Naive thymus-derived CD4-positive, alpha-beta T cell (primary cell): ENCODE measurements at regions not wholly inside any gene's neighbourhood (a gene's known extent, or its start where the extent isn't known, plus 50 kb on each side); places are given as distances from the start of the nearest gene placed in this dataset.

Experiments used
- ATAC-seq: fragments of 150-1000 bp; cut with Tn5 transposase; 2 replicates; pipeline ENCODE4 v1.10.0; 2021; ENCODE audit warnings: mild to moderate bottlenecking, moderate library complexity
- CTCF ChIA-PET: fragments of 350-600 bp; sonication (Branson Sonifier 250); formaldehyde crosslinking; loops from one replicate; lab custom pipeline; 2021; ENCODE audit warnings: antibody characterized with exemption; lab: Charles Lee
- POLR2A ChIA-PET: fragments of 350-600 bp; sonication (Branson Sonifier 250); formaldehyde crosslinking; loops from one replicate; lab custom pipeline; 2021; ENCODE audit warnings: antibody characterized with exemption, inconsistent platforms; lab: Charles Lee
- DNase-seq, 9 donors: peaks; one replicate each; pipeline versions ENCODE4 v3.0.0 to v3.0.0-alpha.2; 2020 to 2022; ENCODE audit warnings: mixed read lengths in 1 of 9
- H3K27ac ChIP-seq: one replicate; pipeline ENCODE4 v1.7.0; 2013; ENCODE audit warnings: mild to moderate bottlenecking, low read depth, low read length, moderate library complexity
- H3K27me3 ChIP-seq, 2 donors: one replicate each; pipeline ENCODE4 v1.7.0; 2013; ENCODE audit warnings: low read length in 2 of 2, mild to moderate bottlenecking in 2 of 2, moderate library complexity in 2 of 2; ENCODE audit not compliant: control insufficient read depth in 2 of 2, insufficient read depth in 2 of 2
- H3K36me3 ChIP-seq, 3 experiments: 1 replicate in 2 of 3; 2 replicates in 1 of 3; pipeline ENCODE4 v1.7.0; 2013; ENCODE audit warnings: low read length in 3 of 3, mild to moderate bottlenecking in 3 of 3, moderate library complexity in 1 of 3; ENCODE audit not compliant: insufficient read depth in 3 of 3, control insufficient read depth in 2 of 3
- H3K4me1 ChIP-seq, 2 donors: one replicate each; pipeline ENCODE4 v1.7.0; 2013; ENCODE audit warnings: low read length in 2 of 2, mild to moderate bottlenecking in 2 of 2, moderate library complexity in 1 of 2; ENCODE audit not compliant: control insufficient read depth in 2 of 2, insufficient read depth in 2 of 2
- H3K4me3 ChIP-seq: 2 replicates; pipeline ENCODE4 v1.7.0; 2013; ENCODE audit warnings: mild to moderate bottlenecking, low read length
- H3K9me3 ChIP-seq, 3 experiments: 1 replicate in 2 of 3; 2 replicates in 1 of 3; pipeline ENCODE4 v1.7.0; 2013; ENCODE audit warnings: low read length in 3 of 3; ENCODE audit not compliant: control insufficient read depth in 2 of 3
- H3K27ac Mint-ChIP-seq, 9 donors: one replicate each; pipeline ENCODE4 v1.8.0; 2020 to 2022; ENCODE audit warnings: mixed read lengths in 9 of 9, mild to moderate bottlenecking in 8 of 9, moderate library complexity in 5 of 9, inconsistent platforms in 2 of 9
- H3K27me3 Mint-ChIP-seq, 5 donors: one replicate each; pipeline ENCODE4 v1.8.0; 2021 to 2022; ENCODE audit warnings: mixed read lengths in 5 of 5, mild to moderate bottlenecking in 1 of 5
- H3K36me3 Mint-ChIP-seq, 5 donors: one replicate each; pipeline ENCODE4 v1.8.0; 2020 to 2022; ENCODE audit warnings: mixed read lengths in 5 of 5, mild to moderate bottlenecking in 3 of 5, inconsistent platforms in 1 of 5
- H3K4me1 Mint-ChIP-seq, 7 donors: one replicate each; pipeline ENCODE4 v1.8.0; 2020 to 2022; ENCODE audit warnings: mixed read lengths in 7 of 7, mild to moderate bottlenecking in 3 of 7, inconsistent platforms in 1 of 7
- H3K4me3 Mint-ChIP-seq, 10 donors: one replicate each; pipeline ENCODE4 v1.8.0; 2020 to 2022; ENCODE audit warnings: mild to moderate bottlenecking in 10 of 10, mixed read lengths in 10 of 10, moderate library complexity in 6 of 10, inconsistent platforms in 2 of 10
- H3K9me3 Mint-ChIP-seq, 11 donors: one replicate each; pipeline ENCODE4 v1.8.0; 2020 to 2022; ENCODE audit warnings: mixed read lengths in 11 of 11, mild to moderate bottlenecking in 4 of 11, inconsistent platforms in 1 of 11, moderate library complexity in 1 of 11
- intact Hi-C, 2 donors: fragments of 100-400 bp; cut with micrococcal nuclease; formaldehyde crosslinking; loops; one replicate each; pipeline ENCODE4 v1.15.1; 2023

DNA sequence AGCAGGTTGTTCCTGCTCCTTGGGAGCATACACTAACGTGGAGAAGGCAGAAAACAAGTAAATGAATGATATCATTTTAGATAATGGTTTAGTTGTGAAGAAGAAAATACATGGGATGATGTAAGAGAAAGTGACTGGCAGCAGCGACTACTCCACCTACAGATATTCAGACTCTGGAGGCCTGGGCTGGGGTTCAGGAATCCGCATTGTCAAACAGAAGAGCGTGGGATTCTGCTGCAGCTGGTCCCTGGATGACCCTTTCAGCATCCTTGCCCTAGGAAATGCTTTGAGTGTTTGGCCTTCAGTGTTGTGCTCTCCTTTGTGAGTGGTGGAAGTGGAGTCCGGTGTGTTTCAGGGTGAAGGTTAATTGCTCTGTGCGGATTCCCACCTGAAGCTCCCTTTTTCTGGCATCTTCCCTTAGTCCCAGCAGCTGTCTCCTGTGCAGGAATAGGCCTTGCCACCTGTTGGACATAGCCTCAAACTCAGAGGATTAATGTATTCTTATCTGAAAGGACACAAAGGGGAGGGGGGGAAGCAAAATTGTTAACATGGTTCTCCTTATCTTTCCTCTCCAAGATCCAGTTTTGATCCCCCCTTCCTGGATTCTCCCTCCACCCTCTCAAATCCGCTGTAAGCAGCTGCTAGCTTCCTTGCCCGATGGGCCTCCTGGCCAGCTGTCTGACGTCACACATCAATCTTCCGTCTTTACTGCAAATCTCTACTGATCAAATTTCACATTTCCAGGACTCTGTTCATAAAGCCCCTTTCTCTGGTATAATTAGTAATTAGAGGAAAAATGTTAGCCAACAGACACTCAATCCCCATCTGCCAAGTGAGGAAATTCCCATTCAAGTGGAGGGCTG lies 68.3 kb upstream of the SPAG17 start:
- Histone ChIP-seq H3K36me3 (no peaks in the 10 kb centered on the region), H3K4me1 (no peaks in the 10 kb centered on the region), H3K4me3 (no peak overlapping the region), H3K27ac (no peak overlapping the region), H3K9me3 (no peaks in the 10 kb centered on the region), H3K27me3 (no peaks in the 10 kb centered on the region)
- H3K9me3 Mint-ChIP-seq = peaks cover 0 to 5% (median 0%) of the 10 kb centered on the region in 11 donors
- DNase-seq (no peak), ATAC-seq (no peak)
- no peaks in the 10 kb centered on the region for H3K36me3 Mint-ChIP-seq
- H3K4me1 Mint-ChIP-seq = no peaks in the 10 kb centered on the region
- intact Hi-C loops = no loop called here
- H3K27me3 Mint-ChIP-seq = peaks cover 0 to 4% (median 0%) of the 10 kb centered on the region in 5 donors
- ChIA-PET CTCF (no interaction called here), POLR2A (no interaction called here)
- no peak overlapping the region for H3K4me3 Mint-ChIP-seq
- no peak overlapping the region for H3K27ac Mint-ChIP-seq

DNA sequence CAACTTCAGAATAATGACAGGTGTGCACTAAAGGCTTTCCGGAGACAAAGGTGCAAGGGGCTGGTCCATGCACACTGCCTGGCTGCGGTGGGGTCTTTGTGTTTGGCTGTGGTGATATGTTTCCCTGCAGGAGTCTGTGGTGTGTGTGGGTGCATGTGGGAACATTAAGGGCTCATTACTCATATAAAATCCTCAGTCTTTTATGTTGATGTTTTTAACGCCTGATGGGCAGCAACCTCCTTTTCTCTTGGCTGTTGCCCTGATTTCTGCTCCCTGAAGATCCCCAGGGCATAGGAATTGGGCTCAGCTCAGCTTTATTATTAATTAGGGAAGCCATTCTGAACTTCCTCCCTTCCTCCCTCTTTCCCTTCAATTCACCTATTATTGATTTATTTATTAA lies 67.6 kb upstream of the SPAG17 start:
- H3K9me3 Mint-ChIP-seq = peaks cover 0 to 5% (median 0%) of the 10 kb centered on the region in 11 donors
- DNase-seq = no peak
- H3K36me3 Mint-ChIP-seq = no peaks in the 10 kb centered on the region
- peaks cover 0 to 4% (median 0%) of the 10 kb centered on the region in 5 donors for H3K27me3 Mint-ChIP-seq
- Histone ChIP-seq H3K27ac (no peak overlapping the region), H3K27me3 (no peaks in the 10 kb centered on the region), H3K9me3 (no peaks in the 10 kb centered on the region), H3K36me3 (no peaks in the 10 kb centered on the region), H3K4me1 (no peaks in the 10 kb centered on the region), H3K4me3 (no peak overlapping the region)
- CTCF ChIA-PET = no interaction called here
- H3K4me3 Mint-ChIP-seq = no peak overlapping the region
- no peak for ATAC-seq
- no peak overlapping the region for H3K27ac Mint-ChIP-seq
- POLR2A ChIA-PET = no interaction called here
- no peaks in the 10 kb centered on the region for H3K4me1 Mint-ChIP-seq
- intact Hi-C loops = no loop called here

DNA sequence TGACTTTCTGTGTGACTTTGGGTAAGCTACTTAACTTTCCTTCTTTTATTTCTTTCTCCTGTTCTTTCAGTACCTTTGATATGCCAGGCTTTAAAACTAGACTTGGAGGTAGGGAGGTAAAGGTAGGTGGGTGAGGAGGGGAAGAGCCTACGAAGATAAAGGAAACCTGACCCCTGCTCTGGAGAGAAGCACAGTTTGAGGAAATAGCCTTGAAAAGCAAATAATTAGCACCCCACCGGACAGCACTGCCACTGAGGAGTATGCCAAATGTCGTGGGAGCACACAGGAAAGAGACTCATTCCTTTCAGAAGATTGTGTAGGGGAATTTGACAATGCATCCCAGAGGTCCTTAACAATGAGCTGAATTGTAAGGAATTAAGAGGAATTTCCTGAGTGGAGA lies 65.2 kb upstream of the SPAG17 start:
- Histone ChIP-seq H3K27me3 (no peaks in the 10 kb centered on the region), H3K4me3 (no peak overlapping the region), H3K9me3 (no peaks in the 10 kb centered on the region), H3K36me3 (no peaks in the 10 kb centered on the region), H3K4me1 (no peaks in the 10 kb centered on the region), H3K27ac (no peak overlapping the region)
- ATAC-seq (no peak), DNase-seq (no peak)
- H3K27ac Mint-ChIP-seq = no peak overlapping the region
- peaks cover 0 to 2% (median 0%) of the 10 kb centered on the region in 11 donors for H3K9me3 Mint-ChIP-seq
- peaks cover 0 to 4% (median 0%) of the 10 kb centered on the region in 5 donors for H3K27me3 Mint-ChIP-seq
- ChIA-PET CTCF (no interaction called here), POLR2A (no interaction called here)
- H3K36me3 Mint-ChIP-seq = no peaks in the 10 kb centered on the region
- intact Hi-C loops = no loop called here
- H3K4me1 Mint-ChIP-seq = no peaks in the 10 kb centered on the region
- H3K4me3 Mint-ChIP-seq = no peak overlapping the region

DNA sequence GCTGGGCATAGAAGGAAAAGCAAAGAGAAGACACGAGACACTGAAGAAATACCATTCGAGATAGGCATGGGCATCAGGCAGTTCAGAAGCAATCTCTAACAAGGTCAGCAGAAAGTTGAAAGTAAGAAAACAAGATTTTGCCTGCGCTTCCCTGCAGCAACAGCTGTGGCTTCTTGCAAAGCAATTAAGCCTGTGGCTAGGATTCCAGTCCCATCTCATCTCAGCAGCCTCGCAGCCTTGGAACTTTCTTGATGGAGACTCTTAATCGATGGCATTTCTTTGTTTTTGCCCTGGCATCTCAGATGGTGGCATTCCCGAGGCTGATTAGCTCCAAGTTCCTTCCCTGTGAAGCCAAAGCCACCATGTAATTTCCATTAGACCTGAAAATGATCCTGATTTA lies 64.6 kb upstream of the SPAG17 start:
- H3K36me3 ChIP-seq = no peaks in the 10 kb centered on the region
- Mint-ChIP-seq H3K27me3 (peaks cover 0 to 4% (median 0%) of the 10 kb centered on the region in 5 donors), H3K36me3 (no peaks in the 10 kb centered on the region), H3K27ac (no peak overlapping the region), H3K4me3 (no peak overlapping the region), H3K9me3 (peaks cover 0 to 5% (median 0%) of the 10 kb centered on the region in 11 donors), H3K4me1 (no peaks in the 10 kb centered on the region)
- no peak for DNase-seq
- ATAC-seq = no peak
- intact Hi-C loops = no loop called here
- H3K27ac ChIP-seq = no peak overlapping the region
- CTCF ChIA-PET = no interaction called here
- POLR2A ChIA-PET = no interaction called here
- no peak overlapping the region for H3K4me3 ChIP-seq
- H3K4me1 ChIP-seq = no peaks in the 10 kb centered on the region
- H3K9me3 ChIP-seq = no peaks in the 10 kb centered on the region
- H3K27me3 ChIP-seq = no peaks in the 10 kb centered on the region

DNA sequence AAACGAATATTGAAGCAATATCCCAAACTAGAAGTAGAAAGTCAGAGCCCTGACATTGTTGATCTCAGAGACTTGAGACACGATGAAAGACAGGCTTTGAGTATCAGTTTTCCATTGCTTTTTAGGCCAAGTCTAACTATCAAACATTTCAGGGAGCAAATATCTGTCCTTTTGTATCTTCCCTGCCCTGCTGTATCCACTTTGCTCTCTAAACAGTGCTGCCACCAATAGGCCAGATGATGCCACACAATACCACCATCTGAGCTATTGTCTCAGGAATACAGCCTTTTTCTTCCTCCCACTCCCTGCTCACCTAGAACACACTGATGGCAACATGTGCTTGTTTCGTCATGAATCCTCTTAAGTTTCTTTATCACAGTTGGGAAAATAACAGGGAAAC lies 62.6 kb upstream of the SPAG17 start:
- H3K27me3 Mint-ChIP-seq = no peaks in the 10 kb centered on the region
- H3K9me3 ChIP-seq = no peaks in the 10 kb centered on the region
- ATAC-seq (no peak), DNase-seq (no peak)
- H3K4me3 Mint-ChIP-seq = no peak overlapping the region
- intact Hi-C loops = no loop called here
- H3K27ac ChIP-seq = no peak overlapping the region
- H3K36me3 Mint-ChIP-seq = no peaks in the 10 kb centered on the region
- CTCF ChIA-PET = no interaction called here
- no peaks in the 10 kb centered on the region for H3K4me1 ChIP-seq
- no peaks in the 10 kb centered on the region for H3K36me3 ChIP-seq
- POLR2A ChIA-PET = no interaction called here
- H3K4me3 ChIP-seq = no peak overlapping the region
- peaks cover 0 to 8% (median 4%) of the 10 kb centered on the region in 11 donors for H3K9me3 Mint-ChIP-seq
- no peaks in the 10 kb centered on the region for H3K27me3 ChIP-seq
- no peak overlapping the region for H3K27ac Mint-ChIP-seq
- no peaks in the 10 kb centered on the region for H3K4me1 Mint-ChIP-seq

DNA sequence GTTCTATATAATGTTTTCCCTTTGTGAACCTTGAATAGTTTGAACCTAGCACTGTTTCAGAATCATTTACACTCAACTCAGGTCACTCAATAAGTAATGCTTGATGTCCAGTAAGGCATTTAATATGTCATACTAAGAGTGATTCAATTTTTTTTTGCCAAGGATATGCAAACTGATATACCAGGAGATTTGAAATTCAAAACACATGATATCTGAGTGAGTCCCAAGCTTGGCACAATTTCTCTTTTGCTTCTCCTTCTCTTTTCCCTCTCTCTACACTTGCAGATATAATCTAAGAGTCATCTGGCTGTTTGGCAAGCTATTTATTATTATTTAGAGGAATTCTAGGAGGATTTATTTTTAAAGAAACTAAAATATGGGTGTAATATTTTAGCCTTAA lies 61.6 kb upstream of the SPAG17 start:
- Mint-ChIP-seq H3K36me3 (no peaks in the 10 kb centered on the region), H3K4me1 (no peaks in the 10 kb centered on the region), H3K4me3 (no peak overlapping the region), H3K9me3 (peaks cover 0 to 8% (median 4%) of the 10 kb centered on the region in 11 donors), H3K27me3 (no peaks in the 10 kb centered on the region), H3K27ac (no peak overlapping the region)
- Histone ChIP-seq H3K4me3 (no peak overlapping the region), H3K27me3 (no peaks in the 10 kb centered on the region), H3K36me3 (no peaks in the 10 kb centered on the region), H3K9me3 (no peaks in the 10 kb centered on the region), H3K4me1 (no peaks in the 10 kb centered on the region), H3K27ac (no peak overlapping the region)
- ATAC-seq (no peak), DNase-seq (no peak)
- ChIA-PET POLR2A (no interaction called here), CTCF (no interaction called here)
- intact Hi-C loops = no loop called here

DNA sequence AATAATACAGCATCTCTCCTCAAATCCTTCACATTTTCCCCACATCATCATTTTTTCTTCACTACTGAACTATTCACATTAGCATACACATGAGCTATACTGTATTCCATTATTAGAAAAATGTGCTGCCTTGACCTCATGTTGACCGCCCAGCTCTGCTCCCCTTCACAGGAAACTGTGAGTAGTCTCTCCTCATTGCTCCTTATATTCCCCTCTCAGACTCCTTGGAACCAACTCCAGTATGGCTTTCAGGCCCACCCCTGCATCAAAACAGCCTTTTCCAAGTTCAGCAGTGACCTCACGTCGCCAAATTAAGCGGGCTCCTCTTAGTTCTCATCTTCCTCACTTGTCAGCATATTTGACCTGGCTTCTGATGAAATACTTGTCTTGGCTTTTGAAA lies 59.2 kb upstream of the SPAG17 start:
- H3K27ac ChIP-seq = no peak overlapping the region
- H3K9me3 ChIP-seq = no peaks in the 10 kb centered on the region
- Mint-ChIP-seq H3K4me3 (no peak overlapping the region), H3K9me3 (peaks cover 0 to 18% (median 6%) of the 10 kb centered on the region in 11 donors), H3K27ac (peak overlapping the region in 1 of 9 donors; percentile 1), H3K36me3 (no peaks in the 10 kb centered on the region), H3K4me1 (no peaks in the 10 kb centered on the region), H3K27me3 (no peaks in the 10 kb centered on the region)
- no peak for DNase-seq
- no peaks in the 10 kb centered on the region for H3K27me3 ChIP-seq
- ATAC-seq = no peak
- ChIA-PET POLR2A (no interaction called here), CTCF (no interaction called here)
- intact Hi-C loops = no loop called here
- H3K4me3 ChIP-seq = no peak overlapping the region
- no peaks in the 10 kb centered on the region for H3K4me1 ChIP-seq
- H3K36me3 ChIP-seq = no peaks in the 10 kb centered on the region
